M059J (cell line): ENCODE measurements at regions not wholly inside any gene's neighbourhood (a gene's known extent, or its start where the extent isn't known, plus 50 kb on each side); places are given as distances from the start of the nearest gene placed in this dataset.
A peak's percentile ranks its signal among the peaks of the same experiment; 100 is the strongest.
"Not testable (repeated sequence)": the region's sequence is repeated elsewhere in the genome, so short reads cannot be mapped to it uniquely, and the experiment has no call there.

Experiments used
- DNase-seq: peaks from one replicate; pipeline ENCODE4 v3.0.0-alpha.2; 2012; ENCODE audit warnings: low read depth

DNA sequence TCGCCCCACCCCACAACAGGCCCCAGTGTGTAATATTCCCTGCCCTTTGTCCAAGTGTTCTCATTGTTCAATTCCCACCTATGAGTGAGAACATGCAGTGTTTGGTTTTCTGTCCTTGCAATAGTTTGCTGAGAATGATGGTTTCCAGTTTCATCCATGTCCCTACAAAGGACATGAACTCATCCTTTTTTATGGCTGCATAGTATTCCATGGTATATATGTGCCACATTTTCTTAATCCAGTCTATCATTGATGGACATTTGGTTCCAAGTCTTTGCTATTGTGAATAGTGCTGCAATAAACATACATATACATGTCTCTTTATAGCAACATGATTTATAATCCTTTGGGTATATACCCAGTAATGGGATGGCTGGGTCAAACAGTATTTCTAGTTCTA, 132.7 kb downstream of the SNX10 start:
- DNase-seq = not testable (repeated sequence)

DNA sequence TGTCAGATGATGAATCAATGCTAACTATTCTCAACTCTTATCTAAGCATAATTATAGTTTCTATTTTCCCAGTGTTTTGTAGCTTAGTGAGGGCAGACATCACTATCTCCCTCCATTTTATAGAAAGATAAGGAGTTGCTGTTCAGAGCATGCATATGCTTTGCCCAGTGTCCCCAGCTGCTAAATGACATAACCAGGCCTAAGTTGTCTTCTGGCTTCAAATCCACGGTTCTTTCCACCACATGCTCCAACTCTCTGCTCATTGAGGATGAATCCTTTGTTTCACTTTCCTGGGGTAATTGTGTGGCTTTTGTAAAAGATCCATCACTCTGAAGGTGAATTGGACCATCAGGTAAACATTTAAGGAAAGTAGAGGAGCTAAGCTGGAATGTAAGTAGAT, 134.0 kb downstream of the SNX10 start:
- DNase-seq = no peak

DNA sequence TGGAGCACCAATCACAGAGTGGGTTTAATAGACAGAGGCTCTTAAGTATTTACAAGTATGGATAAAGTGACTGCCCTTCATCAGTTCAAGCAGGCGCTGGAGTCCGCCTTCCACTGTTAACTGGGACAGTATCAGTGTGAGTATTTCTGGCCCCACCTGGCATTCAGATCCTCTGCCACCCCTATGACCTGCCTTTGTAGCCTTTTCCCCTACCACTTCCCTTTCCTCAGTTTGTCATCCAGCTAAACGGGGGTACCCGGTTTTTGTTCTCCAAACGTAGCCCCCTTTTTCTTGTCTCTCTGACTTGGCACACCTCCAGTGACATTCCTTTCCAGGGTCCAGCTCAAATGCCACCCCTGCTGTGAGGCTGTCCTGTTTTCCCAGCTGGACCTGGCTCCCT, 134.4 kb downstream of the SNX10 start:
- DNase-seq = no peak

DNA sequence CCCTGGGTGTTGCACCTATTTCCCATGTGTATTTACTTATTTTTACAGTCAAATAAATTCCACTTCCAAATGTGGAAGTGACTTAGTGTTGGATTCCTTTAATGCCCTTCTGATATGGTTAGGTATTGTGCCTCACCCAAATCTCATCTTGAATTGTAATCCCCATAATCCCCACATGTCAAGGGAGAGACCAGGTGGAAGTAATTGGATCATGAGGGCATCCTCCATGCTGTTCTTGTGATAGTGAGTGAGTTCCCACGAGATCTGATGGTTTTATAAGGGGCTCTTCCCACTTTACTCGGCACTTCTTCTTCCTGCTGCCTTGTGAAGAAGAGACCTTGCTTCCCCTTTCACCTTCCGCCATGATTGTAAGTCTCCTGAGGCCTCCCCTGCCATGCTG, 136.9 kb downstream of the SNX10 start:
- DNase-seq = no peak

DNA sequence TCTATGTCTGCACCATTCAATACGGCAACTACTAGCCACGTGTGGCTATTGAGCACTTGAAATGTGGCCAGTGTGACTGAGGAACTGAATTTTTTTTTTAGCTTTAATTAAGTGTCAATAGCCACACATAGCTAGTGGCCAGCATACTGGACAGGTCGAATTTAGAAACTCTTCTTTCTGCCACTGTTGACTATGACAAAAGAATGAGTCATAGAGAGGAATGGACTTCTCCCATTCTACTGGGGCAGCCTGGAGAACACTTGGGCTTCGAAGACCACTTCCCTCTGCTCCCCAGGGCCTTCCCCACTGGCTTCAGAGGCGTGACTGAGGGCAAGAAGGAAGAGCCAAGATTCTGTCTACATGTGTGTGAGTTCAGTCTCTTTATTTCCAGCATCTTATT, 137.5 kb downstream of the SNX10 start:
- peak; percentile 33 for DNase-seq

DNA sequence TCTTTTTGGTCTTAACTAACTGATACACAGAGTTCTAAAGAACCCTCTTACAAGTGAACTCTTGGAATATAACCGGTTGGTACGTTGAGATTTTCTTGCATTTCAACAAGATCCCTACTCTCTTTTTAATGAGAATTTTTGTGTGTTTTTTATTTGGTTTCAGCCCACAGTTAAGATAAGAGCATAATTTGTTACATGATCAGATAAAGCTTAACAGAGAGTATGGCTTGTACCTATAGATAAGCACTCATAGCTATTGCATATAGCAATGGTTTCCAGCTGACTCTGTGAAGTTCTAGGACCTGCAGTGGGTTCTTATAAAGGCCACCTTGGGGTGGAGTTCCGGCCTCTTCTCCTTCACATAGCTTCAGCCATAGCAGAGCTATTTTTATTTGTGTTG, 143.3 kb downstream of the SNX10 start:
- no peak for DNase-seq

DNA sequence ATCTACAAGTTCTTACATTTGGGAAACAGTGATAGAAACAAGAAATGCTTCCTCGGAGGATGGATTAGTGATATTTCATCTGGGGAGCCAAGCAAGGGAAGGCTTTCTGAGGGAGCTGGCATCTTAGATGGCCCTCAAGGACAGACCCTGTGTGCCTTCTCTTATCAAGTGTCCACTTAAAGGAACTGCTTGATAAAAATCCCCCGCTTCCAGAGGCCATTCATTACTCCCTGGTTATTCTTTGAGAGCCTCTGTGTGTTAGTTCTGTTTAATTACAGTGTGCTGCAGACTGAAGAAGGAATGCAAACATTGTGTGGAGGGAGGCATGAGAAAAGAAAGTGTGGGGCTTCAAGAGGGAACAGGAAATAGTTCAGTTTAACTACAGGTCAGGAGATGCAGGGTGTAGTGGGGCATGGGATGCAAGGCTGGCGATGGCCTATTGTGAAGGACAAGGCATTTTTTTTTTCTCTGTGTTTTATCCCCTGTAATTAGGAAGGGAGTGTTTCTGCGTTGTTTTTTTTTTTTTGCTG, 145.4 kb downstream of the SNX10 start:
- no peak for DNase-seq

DNA sequence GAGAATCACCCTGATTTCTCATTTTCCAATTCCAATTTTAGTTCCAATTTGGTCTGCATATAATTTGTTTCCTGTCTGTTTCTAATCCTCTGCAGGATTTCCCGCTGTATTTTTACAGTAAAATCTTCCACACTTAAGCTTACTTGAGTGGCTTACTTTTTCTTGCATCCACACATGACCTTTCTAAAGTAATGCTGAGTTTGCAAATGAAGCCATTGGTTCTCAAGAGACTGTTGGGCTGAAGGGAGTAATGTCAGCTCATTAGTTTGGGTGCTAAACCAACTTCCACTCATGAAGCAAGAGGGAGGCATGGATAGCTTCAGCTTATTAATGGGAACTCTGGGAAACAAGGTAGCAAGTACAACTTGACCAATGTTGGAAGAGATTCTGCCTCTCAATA, 146.4 kb downstream of the SNX10 start:
- DNase-seq = no peak

DNA sequence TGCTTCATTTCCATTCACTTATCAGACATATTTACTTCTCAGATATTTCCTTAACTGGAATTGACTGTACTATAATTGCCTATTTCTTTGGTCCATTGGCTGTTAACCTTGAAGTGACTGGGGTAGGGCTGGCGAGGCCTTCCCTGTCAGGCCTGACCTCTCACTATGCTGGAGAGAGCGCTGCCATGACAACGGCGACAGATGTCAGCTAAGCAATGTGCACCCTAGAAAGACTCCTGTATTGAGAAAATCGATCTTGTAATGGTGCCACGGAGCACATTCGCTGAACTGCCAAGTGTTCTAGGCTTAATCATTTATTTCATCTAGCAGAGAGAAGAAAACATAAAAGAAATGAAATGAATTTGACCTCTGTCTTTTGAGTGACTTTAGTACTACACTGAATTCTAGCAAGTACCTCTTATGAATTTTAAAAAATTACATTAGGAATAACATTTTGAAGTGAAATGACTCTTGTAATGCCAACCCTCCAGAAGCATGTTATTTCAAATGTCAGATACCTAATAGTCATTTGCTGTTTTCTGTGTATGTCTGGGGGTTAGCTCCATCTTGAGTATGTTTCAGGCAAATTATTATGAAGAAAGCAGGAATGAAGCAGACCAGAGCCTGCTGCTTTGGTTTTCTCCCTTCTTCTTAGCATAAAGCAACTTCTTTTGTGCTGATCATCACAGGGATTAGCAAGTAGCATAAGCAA, 148.0 kb downstream of the SNX10 start:
- no peak for DNase-seq

DNA sequence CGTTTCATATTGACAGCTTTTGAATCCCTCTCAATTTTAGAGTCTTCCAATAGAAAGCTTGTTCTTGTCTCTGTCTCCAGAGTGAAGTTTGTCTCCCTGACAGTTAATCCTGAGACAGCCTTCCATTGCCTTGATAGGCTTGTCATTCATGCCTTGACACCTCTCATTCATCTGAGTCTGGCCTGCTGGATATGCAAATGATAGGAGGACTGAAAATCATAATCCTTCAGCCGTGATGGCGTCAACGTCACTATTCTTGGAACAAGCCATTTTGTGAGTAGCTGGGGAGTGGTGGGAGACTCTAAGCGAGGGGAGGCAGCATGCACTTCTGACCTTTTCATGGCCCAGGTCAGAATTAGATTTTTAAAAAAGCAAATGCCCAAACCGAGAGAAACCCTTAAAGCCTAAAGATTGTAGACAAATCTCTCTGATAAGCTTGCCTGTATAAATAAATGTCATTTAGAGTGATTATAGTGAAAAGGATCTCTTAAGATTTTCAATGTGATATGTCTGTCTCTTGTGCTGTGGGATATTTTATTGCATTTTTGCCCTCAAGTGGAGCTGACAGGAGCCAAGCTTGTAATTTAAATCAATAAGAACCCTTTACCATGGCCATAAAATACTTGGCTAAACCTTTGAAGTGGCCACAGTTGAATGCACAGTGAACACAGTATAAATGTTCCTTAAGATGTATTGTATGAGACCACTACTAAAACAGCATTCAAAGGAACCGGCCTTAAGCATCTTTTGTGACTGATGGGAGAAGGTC, 148.8 kb downstream of the SNX10 start:
- no peak for DNase-seq

DNA sequence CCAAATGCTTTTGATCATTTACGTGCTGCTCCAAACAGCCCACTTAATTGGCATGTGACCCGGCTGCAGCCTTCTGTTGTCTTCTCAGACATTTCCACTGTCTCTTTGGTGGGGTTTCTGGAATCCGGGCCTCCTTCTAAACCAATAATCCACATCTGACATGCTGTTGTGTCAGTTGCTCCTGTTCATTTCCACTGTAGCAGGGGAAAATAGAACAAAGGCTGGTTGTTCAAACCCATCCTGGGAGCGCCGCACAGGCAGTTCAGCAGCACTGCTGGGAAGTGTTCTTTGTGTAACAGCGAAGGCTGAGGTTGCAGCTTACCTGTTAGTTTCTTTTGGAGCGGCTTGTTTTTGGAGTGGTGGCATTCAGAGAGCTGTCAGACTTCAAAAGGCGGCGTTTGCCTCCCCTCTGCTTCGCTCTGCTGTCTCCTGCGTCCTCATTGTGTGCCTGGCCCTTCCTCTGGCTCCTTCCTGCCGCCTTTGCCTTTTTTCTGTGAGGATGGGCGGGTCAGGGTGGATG, 149.4 kb downstream of the SNX10 start:
- DNase-seq = no peak

DNA sequence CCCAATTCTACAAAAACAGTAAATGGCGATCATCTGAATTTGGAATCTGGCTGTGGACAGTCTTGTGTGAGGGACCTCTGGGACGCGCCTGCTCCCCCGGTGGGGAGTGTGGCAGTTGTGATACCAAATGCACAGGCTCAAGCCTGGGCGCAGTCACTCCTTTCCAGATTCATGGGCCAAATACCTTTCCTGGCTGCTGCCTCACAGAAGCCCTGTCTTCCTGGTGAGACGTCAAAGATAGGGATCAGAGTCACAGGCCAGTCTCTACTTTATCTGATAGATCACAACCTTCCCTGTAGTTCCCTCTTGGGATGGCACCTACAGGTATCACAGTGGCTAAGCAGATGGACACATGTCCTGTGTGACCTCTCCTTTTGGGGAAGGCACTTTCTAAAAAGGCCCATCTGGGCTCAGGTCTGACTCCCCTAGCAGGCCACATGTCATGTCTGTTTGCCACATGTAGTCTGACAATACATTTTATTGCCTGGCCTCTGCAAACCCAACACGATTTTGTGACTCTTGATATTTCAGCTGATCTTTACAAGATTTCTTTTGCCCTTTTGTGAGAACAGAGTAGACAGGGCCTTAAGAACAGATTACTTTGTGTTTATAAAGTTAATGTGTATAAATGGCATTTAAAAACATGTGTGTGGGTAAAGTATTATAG, 150.1 kb downstream of the SNX10 start:
- DNase-seq = no peak

DNA sequence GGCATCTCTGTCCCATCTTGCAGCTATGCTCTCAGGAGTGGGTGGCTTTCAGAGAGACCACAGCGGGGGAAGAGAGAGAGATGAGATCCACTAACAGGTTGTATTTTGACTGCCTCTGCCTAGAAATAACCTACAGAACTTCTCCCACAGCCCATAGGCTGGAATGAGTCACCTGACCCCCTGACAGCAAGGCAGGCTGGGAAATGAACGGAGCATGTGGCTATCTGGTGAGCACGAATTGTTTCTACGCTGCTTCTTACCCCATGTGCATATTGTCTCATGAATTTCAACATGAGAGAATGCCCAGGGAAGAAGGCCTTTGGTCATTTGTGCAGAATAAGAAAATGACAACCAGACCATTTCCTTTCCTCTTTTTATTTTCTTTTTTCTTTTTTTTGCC, 151.3 kb downstream of the SNX10 start:
- DNase-seq = no peak

DNA sequence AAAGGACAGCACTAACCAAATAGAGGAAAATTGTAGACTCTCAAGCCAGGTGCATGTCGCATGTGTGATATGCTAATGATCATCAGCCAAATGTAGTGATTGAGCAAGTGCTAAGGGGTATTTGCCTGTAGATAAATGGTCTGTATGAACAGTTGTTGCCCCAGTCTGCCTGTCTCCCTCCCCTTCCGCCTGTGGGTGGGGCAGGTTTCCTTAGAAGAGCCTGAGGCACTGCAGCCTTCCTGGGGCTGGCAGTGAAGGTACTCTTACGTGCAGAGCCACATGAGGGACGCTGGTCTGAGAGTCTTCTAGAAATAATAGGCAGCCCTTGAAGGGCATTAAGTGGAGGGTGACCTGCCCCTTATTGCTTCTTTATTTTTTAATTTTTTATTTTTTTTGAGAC, 152.1 kb downstream of the SNX10 start:
- DNase-seq = no peak

DNA sequence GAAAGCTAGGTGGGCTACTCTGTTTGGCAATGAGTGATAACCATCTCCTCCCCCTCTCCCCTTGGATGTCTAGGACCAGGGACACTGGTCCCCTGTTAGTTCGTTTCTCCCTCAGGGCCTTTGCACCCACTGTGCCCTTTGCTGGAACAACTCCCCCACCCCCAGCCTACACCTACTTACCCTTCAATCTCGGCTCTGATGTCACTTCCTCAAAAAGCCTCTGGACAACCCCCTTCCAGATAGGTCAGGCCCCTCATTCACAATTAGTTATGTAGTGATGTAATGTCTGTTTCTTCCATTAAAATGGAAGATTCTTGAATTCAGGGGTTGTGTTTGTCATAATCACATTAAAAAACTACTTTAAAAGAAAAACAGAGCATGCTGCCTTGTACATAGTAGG, 152.9 kb downstream of the SNX10 start:
- no peak for DNase-seq

DNA sequence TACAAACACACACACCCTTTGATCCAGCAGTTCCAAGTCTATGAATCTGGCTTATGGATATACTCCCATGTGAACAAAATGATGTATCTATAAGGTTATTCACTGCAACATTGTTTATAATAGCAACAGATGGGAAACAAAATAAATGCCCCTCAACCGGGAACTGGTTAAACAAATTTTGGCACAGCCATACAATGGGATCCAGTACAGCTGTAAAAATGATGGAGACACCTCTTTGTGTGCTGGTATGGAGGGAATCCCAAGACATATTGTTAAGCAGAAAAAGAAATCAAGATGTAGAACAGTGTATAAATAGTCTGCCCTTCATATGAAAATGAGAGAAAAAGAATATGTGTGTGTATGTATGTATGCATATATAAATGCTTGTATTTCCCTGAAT, 155.5 kb downstream of the SNX10 start:
- no peak for DNase-seq

DNA sequence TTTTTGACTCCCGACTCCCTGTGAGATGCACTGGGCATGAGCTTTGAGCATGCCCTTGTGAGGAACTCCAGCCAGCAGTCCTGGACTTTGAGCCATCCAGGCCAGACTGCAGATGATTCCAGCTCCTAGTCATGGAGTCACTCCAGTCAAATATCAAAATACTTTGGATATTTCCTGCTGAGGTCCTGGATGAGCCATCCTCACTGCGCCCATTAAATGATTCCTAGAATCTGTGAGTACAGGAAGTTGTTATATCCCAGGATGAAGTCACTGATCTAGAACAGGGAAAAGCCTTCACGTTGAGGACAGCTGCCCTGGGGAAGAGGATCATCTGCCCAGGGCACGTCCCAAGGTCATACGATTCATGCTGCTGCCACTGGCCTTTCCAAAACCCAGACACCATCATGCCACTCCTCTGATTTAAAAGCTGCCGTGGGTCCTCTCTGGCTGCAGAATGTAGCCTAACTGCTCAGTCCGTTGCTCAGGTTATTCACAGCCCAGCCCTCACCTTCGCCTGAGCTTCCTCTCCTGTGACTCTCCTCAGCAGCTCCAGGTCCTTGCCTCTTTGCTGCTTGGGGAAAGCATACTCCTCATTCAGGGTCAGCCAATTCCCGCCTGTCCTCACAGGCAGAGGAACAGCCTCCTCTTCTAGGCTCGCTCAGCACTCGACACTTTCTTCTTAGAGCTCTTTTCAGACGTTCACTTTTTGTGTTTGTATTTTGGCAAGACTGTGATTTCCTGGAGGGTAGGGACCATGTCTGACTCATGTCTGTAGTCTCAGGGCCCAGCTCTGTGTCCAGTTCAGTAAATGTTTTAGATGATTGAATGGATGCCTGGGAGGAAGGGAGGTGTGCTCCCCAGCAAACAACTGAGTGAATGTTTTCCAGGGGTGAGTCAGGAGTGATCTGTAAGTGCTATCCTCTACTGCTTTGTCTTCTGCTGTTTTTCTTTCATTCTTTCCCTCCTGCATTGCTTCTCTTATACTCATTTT, 157.8 kb downstream of the SNX10 start:
- DNase-seq = peak; percentile 81

DNA sequence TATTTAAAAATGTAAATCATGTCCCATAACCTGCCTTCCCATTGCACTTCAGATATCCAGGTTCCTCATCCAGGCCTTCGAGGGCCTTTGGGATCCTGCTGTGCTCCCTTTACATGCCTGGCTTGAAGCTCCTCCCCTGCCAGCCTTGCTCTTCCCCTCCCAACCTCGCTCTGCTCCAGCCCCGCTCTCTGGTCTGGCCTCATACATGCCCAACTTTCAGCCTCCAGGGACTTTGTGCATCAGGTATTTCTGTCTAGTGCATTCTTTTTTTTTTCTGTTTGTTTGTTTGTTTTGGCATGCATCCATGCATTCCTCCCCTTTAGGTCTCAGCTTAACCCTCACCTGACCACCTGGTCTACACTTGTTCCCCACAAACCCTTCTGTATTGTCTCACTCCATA, 160.3 kb downstream of the SNX10 start:
- DNase-seq = no peak

DNA sequence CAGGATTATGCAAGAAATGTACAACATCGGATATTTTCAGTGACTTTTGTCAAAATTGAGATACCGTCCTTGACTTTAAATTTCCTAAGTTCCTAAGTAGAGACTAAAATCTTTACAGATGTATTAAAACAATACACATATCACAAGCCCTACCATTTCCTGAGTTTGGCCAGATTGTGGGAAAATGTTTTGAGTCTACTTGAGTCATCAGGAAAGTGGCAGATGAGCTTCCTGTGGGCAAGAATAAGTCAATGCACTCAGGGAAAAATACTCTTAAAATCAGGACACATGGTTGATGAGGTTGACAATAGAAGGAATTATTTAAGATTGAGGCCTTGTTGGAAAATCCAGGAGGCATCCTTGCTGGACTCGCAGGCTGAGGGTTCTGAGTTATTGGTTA, 162.5 kb downstream of the SNX10 start:
- peak; percentile 59 for DNase-seq

DNA sequence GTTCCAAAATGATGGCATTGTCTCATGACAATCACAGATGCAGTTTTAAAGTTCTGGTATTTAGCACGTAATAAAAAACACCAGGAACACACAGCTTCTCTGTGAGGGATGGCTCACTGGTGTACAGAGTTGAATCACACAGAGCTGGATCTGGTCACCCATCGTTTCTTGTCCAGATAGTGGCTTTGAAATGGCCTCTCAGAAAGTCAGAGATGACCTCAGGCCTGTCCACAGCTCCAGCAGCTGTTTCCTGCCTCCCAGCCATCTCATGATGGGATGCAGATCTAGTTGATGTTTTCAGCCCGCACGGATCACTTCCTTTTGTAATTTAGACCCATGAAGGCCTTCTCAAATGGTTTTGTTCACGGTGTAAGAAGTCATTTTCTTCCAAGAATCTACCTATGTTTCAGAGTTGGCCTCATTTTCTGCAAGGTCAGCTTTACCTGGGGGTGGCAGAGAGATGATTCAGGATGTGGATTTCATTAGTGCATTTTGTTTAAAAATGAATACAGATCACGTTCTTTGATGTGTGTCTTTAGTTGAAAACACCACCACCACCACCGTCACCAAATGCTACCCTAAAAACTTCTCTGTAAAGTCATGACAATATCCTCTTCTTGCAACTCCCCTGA, 166.2 kb downstream of the SNX10 start:
- DNase-seq = peak; percentile 9
